ENCODE measurements at regions not wholly inside any gene's neighbourhood (a gene's known extent, or its start where the extent isn't known, plus 50 kb on each side); places are given as distances from the start of the nearest gene placed in this dataset.
A peak's percentile ranks its signal among the peaks of the same experiment; 100 is the strongest.
"Not testable (repeated sequence)": the region's sequence is repeated elsewhere in the genome, so short reads cannot be mapped to it uniquely, and the experiment has no call there.

GRCh38 chr12:22115711-22116110, 69.7 kb downstream of the CMAS start:
- DNase-seq, result no peak

GRCh38 chr12:22116376-22116775, 70.4 kb downstream of the CMAS start:
- no peak for DNase-seq

- no peak for DNase-seq
Measured at GRCh38 chr12:22117563-22118237, 71.7 kb downstream of the CMAS start.

GRCh38 chr12:22118238-22118790, 72.3 kb downstream of the CMAS start:
- no peak for DNase-seq

- peak; percentile 28 for DNase-seq
Measured at GRCh38 chr12:22121224-22121623, 75.2 kb downstream of the CMAS start.

GRCh38 chr12:22122359-22122758, 76.3 kb downstream of the CMAS start:
- DNase-seq, result no peak

GRCh38 chr12:22124987-22125386, 79.0 kb downstream of the CMAS start:
- no peak for DNase-seq

GRCh38 chr12:22126101-22126500, 80.1 kb downstream of the CMAS start:
- not testable (repeated sequence) for DNase-seq

GRCh38 chr12:22126758-22127157, 80.7 kb downstream of the CMAS start:
- DNase-seq, result no peak

GRCh38 chr12:22130671-22131070, 84.7 kb downstream of the CMAS start:
- no peak for DNase-seq

- not testable (repeated sequence) for DNase-seq
Measured at GRCh38 chr12:22136604-22137117, 90.6 kb downstream of the CMAS start.
